GM23248 (cell line): ENCODE measurements at regions not wholly inside any gene's neighbourhood (a gene's known extent, or its start where the extent isn't known, plus 50 kb on each side); places are given as distances from the start of the nearest gene placed in this dataset.

Experiments used
- EZH2 ChIP-seq: fragments of 200-600 bp; sonication (generic); IDR thresholded peaks from 2 replicates; pipeline ENCODE4 v1.6.1; 2018; ENCODE audit warnings: antibody characterized with exemption, mild to moderate bottlenecking; ENCODE audit not compliant: insufficient read depth, poor library complexity, severe bottlenecking
- EZH2phosphoT487 ChIP-seq: fragments of 200-600 bp; sonication (generic); IDR thresholded peaks from 2 replicates; pipeline ENCODE4 v1.6.1; 2018; ENCODE audit warnings: antibody characterized with exemption, moderate library complexity, mild to moderate bottlenecking, low read depth; ENCODE audit not compliant: insufficient read depth

DNA sequence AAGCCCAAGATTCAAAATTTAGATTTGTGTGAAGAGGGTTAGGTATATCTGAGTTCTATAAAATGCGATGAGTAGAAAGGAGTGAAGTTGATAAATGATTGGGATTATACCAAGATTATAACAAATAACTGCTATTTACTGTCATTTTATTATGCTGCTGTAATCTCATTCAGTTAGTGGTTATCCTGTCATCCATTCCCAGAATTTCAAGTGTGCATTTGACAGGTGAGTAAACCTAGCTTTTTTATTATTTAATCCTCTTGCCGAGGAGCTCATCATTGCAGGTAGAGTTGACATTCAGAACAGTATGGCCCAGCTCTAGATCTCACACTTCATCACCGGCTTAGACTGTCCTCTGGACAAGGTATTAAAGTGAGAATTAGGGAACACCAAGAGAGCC is 1146.2 kb downstream of the CDH11 start:
- TF ChIP-seq EZH2 = no peak
- no peak for TF ChIP-seq EZH2phosphoT487
